SH-SY5Y (cell line): ENCODE measurements at regions not wholly inside any gene's neighbourhood (a gene's known extent, or its start where the extent isn't known, plus 50 kb on each side); places are given as distances from the start of the nearest gene placed in this dataset.

Experiments
- GATA2 ChIP-seq: IDR thresholded peaks from 2 replicates; pipeline ENCODE4 v1.6.1; 2011; ENCODE audit warnings: mild to moderate bottlenecking, low read depth, low read length
- GATA3 ChIP-seq: IDR thresholded peaks from 2 replicates; pipeline ENCODE4 v1.6.1; 2011; ENCODE audit warnings: low read depth, mild to moderate bottlenecking, low read length, moderate library complexity

GRCh38 chr4:90071289-90072235 lies 55.6 kb upstream of the CCSER1 start:
- TF ChIP-seq GATA3: no peak

- TF ChIP-seq GATA3 (no peak), GATA2 (no peak)
Observed at GRCh38 chr4:90074322-90074886, 52.8 kb upstream of the CCSER1 start.
